Left ventricle myocardium inferior (tissue), 1 donor: ENCODE measurements at regions not wholly inside any gene's neighbourhood (a gene's known extent, or its start where the extent isn't known, plus 50 kb on each side); places are given as distances from the start of the nearest gene placed in this dataset.

Experiments
- DNase-seq: peaks from one replicate; pipeline ENCODE4 v3.0.0-alpha.2; 2020
- H3K27ac ChIP-seq: fragments of 200-600 bp; replicated peaks from 2 replicates; pipeline ENCODE4 v1.8.0; 2021
- H3K27me3 ChIP-seq: fragments of 200-600 bp; 2 replicates; pipeline ENCODE4 v1.8.0; 2021; ENCODE audit warnings: low read depth
- H3K36me3 ChIP-seq: fragments of 200-600 bp; 2 replicates; pipeline ENCODE4 v1.8.0; 2021
- H3K4me1 ChIP-seq: fragments of 200-600 bp; 2 replicates; pipeline ENCODE4 v1.8.0; 2021
- H3K4me3 ChIP-seq: fragments of 200-600 bp; 2 replicates; pipeline ENCODE4 v1.8.0; 2021; ENCODE audit warnings: mild to moderate bottlenecking, moderate library complexity
- H3K9me3 ChIP-seq: fragments of 200-600 bp; replicated peaks from 2 replicates; pipeline ENCODE4 v1.8.0; 2021
- CTCF ChIP-seq: fragments of 200-600 bp; IDR thresholded peaks from 2 replicates; pipeline ENCODE4 v1.8.0; 2021; ENCODE audit warnings: antibody characterized with exemption, mild to moderate bottlenecking, borderline replicate concordance
- intact Hi-C: fragments of 100-400 bp; cut with micrococcal nuclease; formaldehyde crosslinking; loops from one replicate; pipeline ENCODE4 v1.11.0; 2022
- donor health status: DM: no; HTN: yes; CAD: no; lungs with severe emphysema.

GRCh38 chr15:93779341-93779740, 452.0 kb upstream of the MCTP2 start:
- Histone ChIP-seq H3K27ac (no peak overlapping the region), H3K9me3 (no peaks in the 10 kb centered on the region), H3K4me3 (no peak overlapping the region), H3K36me3 (no peaks in the 10 kb centered on the region), H3K27me3 (no peaks in the 10 kb centered on the region), H3K4me1 (no peaks in the 10 kb centered on the region)
- TF ChIP-seq CTCF, result no peak
- intact Hi-C loops, result no loop called here
- DNase-seq, result no peak

GRCh38 chr15:93771196-93772030, 459.9 kb upstream of the MCTP2 start:
- Histone ChIP-seq H3K27me3 (peaks cover 14% of the 10 kb centered on the region), H3K36me3 (no peaks in the 10 kb centered on the region), H3K27ac (no peak overlapping the region), H3K9me3 (peaks cover 8% of the 10 kb centered on the region), H3K4me3 (no peak overlapping the region), H3K4me1 (no peaks in the 10 kb centered on the region)
- no peak for DNase-seq
- no peak for TF ChIP-seq CTCF
- intact Hi-C loops, result no loop called here

- no peak for TF ChIP-seq CTCF
- no peaks in the 10 kb centered on the region for H3K36me3 ChIP-seq
- intact Hi-C loops, result no loop called here
- no peak overlapping the region for H3K27ac ChIP-seq
- peaks cover 14% of the 10 kb centered on the region for H3K27me3 ChIP-seq
- H3K9me3 ChIP-seq, result peaks cover 8% of the 10 kb centered on the region
- no peaks in the 10 kb centered on the region for H3K4me1 ChIP-seq
- no peak overlapping the region for H3K4me3 ChIP-seq
- DNase-seq, result no peak
These were observed 460.6 kb upstream of the MCTP2 start for GRCh38 chr15:93770788-93771187.

- no peak for DNase-seq
- Histone ChIP-seq H3K27ac (no peak overlapping the region), H3K4me3 (no peak overlapping the region), H3K4me1 (no peaks in the 10 kb centered on the region), H3K9me3 (peaks cover 5% of the 10 kb centered on the region), H3K27me3 (peaks cover 9% of the 10 kb centered on the region), H3K36me3 (no peaks in the 10 kb centered on the region)
- TF ChIP-seq CTCF, result no peak
- intact Hi-C loops, result no loop called here
These were observed 469.3 kb upstream of the MCTP2 start for GRCh38 chr15:93762036-93762435.

- Histone ChIP-seq H3K9me3 (peaks cover 21% of the 10 kb centered on the region), H3K4me1 (no peaks in the 10 kb centered on the region), H3K27me3 (peaks cover 9% of the 10 kb centered on the region), H3K4me3 (no peak overlapping the region), H3K27ac (no peak overlapping the region), H3K36me3 (no peaks in the 10 kb centered on the region)
- no peak for DNase-seq
- no peak for TF ChIP-seq CTCF
- intact Hi-C loops, result no loop called here
These were observed 471.7 kb upstream of the MCTP2 start for GRCh38 chr15:93759629-93760028.
